ENCODE measurements at regions not wholly inside any gene's neighbourhood (a gene's known extent, or its start where the extent isn't known, plus 50 kb on each side); places are given as distances from the start of the nearest gene placed in this dataset.

DNA sequence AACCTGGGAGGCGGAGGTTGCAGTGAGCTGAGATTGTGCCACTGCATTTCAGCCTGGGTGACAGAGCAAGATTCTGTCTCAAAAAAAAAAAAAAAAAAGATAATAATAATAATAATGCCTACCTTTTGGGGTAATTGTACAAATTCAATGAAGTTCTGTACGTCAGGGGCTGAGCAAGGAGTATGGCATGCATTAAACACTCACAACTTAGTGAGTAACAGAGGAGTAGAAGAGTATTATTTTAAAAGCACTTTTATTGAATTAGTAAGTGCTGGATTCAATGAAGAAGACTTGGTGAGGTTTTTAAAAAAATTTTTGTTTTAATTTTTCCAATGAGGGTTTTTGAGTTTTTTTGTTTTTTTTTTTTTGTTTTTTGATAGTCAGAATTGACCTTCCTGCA, 783.6 kb upstream of the TBX3 start:
- Histone ChIP-seq H3K9ac (ENCODE audit: low read length) (no peak overlapping the region), H3F3A (ENCODE audit: low read length, unreplicated experiment) (no peaks in the 10 kb centered on the region), H3K36me3 (ENCODE audit: low read depth, low read length) (no peaks in the 10 kb centered on the region), H3K9me3 (ENCODE audit: low read length) (no peaks in the 10 kb centered on the region), H3K79me2 (ENCODE audit: low read length) (no peaks in the 10 kb centered on the region), H3K9me2 (replicated peaks; ENCODE audit: low read length) (no peaks in the 10 kb centered on the region), H3K27ac (ENCODE audit: low read length) (no peak overlapping the region), H4K20me1 (ENCODE audit: low read length) (no peaks in the 10 kb centered on the region), H3K4me1 (ENCODE audit: insufficient read depth, low read length) (peaks cover 10% of the 10 kb centered on the region), H2AFZ (ENCODE audit: low read length) (peak overlapping the region; percentile 19; the same call in 1 of the 2 replicates), H3K4me3 (ENCODE audit: low read length) (no peak overlapping the region), H3K27me3 (ENCODE audit: low read length) (peaks cover 7% of the 10 kb centered on the region; the same call in 1 of the 2 replicates), H3K4me2 (ENCODE audit: low read length) (peak overlapping the region; percentile 21)
- BruUV-seq (replicated peaks) = no TSS peak
- peak; percentile 37; the same call in 1 of the 2 replicates for ATAC-seq
- intact Hi-C loops (cut with micrococcal nuclease) = no loop called here
- TF ChIP-seq, protein P1, sequence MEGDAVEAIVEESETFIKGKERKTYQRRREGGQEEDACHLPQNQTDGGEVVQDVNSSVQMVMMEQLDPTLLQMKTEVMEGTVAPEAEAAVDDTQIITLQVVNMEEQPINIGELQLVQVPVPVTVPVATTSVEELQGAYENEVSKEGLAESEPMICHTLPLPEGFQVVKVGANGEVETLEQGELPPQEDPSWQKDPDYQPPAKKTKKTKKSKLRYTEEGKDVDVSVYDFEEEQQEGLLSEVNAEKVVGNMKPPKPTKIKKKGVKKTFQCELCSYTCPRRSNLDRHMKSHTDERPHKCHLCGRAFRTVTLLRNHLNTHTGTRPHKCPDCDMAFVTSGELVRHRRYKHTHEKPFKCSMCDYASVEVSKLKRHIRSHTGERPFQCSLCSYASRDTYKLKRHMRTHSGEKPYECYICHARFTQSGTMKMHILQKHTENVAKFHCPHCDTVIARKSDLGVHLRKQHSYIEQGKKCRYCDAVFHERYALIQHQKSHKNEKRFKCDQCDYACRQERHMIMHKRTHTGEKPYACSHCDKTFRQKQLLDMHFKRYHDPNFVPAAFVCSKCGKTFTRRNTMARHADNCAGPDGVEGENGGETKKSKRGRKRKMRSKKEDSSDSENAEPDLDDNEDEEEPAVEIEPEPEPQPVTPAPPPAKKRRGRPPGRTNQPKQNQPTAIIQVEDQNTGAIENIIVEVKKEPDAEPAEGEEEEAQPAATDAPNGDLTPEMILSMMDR (conservative IDR thresholded peaks at IDR 0.05; ENCODE audit: low read depth, low read length) = no peak
- no peak for TF ChIP-seq EZH2phosphoT487 (IDR thresholded peaks at IDR 0.05; ENCODE audit: borderline replicate concordance, low read length)
- no peak for TF ChIP-seq EZH2 (IDR thresholded peaks at IDR 0.05; ENCODE audit: low read length, unreplicated experiment)
- POLR2A ChIA-PET (ENCODE audit: unreplicated experiment) = no interaction called here
- peak; percentile 18 for DNase-seq
- CTCF ChIA-PET = no interaction called here

DNA sequence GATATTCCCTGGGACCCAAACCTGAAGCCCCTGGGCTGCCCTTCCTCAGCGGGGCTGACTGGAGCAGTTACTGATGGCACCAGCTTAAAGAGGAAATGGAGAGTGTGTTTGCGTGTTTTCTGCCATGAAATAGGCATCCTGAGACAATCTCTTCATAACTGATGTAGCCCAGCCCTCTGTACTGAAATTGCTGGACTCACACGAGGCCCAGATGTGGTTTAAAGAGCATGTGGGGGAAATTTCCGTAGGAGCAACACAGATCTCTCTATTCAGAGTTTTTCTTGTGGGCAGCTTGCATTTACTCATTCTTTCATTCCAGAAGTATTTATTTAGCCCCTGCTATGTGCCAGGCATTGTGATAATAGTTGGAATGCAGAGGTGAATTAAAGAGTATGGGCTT, 782.1 kb upstream of the TBX3 start:
- no peaks in the 10 kb centered on the region for H3K79me2 ChIP-seq (ENCODE audit: low read length)
- no peaks in the 10 kb centered on the region; the same call in 1 of the 2 replicates for H3K9me3 ChIP-seq (ENCODE audit: low read length)
- POLR2A ChIA-PET (ENCODE audit: unreplicated experiment) = no interaction called here
- peaks cover 10% of the 10 kb centered on the region for H3K4me1 ChIP-seq (ENCODE audit: insufficient read depth, low read length)
- H2AFZ ChIP-seq (ENCODE audit: low read length) = no peak overlapping the region
- DNase-seq (no peak), ATAC-seq (no peak)
- TF ChIP-seq, protein P1 (conservative IDR thresholded peaks at IDR 0.05; ENCODE audit: low read depth, low read length) = no peak
- TF ChIP-seq EZH2 (IDR thresholded peaks at IDR 0.05; ENCODE audit: low read length, unreplicated experiment) = no peak
- TF ChIP-seq EZH2phosphoT487 (IDR thresholded peaks at IDR 0.05; ENCODE audit: borderline replicate concordance, low read length) = no peak
- no peak overlapping the region for H3K27ac ChIP-seq (ENCODE audit: low read length)
- BruUV-seq (replicated peaks) = no TSS peak
- H3K4me3 ChIP-seq (ENCODE audit: low read length) = no peak overlapping the region
- no peaks in the 10 kb centered on the region for H3F3A ChIP-seq (ENCODE audit: low read length, unreplicated experiment)
- no peaks in the 10 kb centered on the region for H3K9me2 ChIP-seq (replicated peaks; ENCODE audit: low read length)
- H4K20me1 ChIP-seq (ENCODE audit: low read length) = no peaks in the 10 kb centered on the region
- no peaks in the 10 kb centered on the region for H3K36me3 ChIP-seq (ENCODE audit: low read depth, low read length)
- intact Hi-C loops (cut with micrococcal nuclease) = no loop called here
- H3K27me3 ChIP-seq (ENCODE audit: low read length) = peaks cover 7% of the 10 kb centered on the region; the same call in 1 of the 2 replicates
- CTCF ChIA-PET = no interaction called here
- no peak overlapping the region for H3K4me2 ChIP-seq (ENCODE audit: low read length)
- H3K9ac ChIP-seq (ENCODE audit: low read length) = no peak overlapping the region

DNA sequence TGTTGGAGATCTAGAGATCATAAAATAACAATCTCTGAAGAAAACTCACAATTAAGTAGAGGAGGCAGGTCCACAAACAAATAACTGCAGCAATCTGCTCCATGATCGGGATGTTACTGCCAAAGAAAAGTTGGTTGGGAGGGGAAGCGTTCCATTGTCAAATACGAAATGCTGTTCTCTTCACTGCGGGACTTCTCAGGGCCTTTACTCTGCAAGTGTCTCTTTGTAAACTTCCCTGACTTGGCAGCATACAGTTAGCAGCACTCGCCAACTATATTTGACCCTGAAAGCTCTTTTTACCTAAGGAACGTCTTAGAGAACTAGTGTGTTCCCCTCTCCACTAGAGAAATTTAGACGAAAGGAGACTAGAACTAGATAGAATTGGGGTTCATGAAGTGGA, 780.7 kb upstream of the TBX3 start:
- H3K27ac ChIP-seq (ENCODE audit: low read length) = no peak overlapping the region
- ChIA-PET CTCF (no interaction called here), POLR2A (ENCODE audit: unreplicated experiment) (no interaction called here)
- no peaks in the 10 kb centered on the region for H4K20me1 ChIP-seq (ENCODE audit: low read length)
- TF ChIP-seq EZH2 (IDR thresholded peaks at IDR 0.05; ENCODE audit: low read length, unreplicated experiment) (no peak), EZH2phosphoT487 (IDR thresholded peaks at IDR 0.05; ENCODE audit: borderline replicate concordance, low read length) (no peak)
- TF ChIP-seq, protein P1 (conservative IDR thresholded peaks at IDR 0.05; ENCODE audit: low read depth, low read length) = no peak
- H2AFZ ChIP-seq (ENCODE audit: low read length) = no peak overlapping the region
- peaks cover 7% of the 10 kb centered on the region; the same call in 1 of the 2 replicates for H3K27me3 ChIP-seq (ENCODE audit: low read length)
- H3K4me3 ChIP-seq (ENCODE audit: low read length) = no peak overlapping the region
- H3F3A ChIP-seq (ENCODE audit: low read length, unreplicated experiment) = no peaks in the 10 kb centered on the region
- no peaks in the 10 kb centered on the region for H3K79me2 ChIP-seq (ENCODE audit: low read length)
- intact Hi-C loops (cut with micrococcal nuclease) = no loop called here
- H3K9ac ChIP-seq (ENCODE audit: low read length) = no peak overlapping the region
- H3K9me3 ChIP-seq (ENCODE audit: low read length) = no peaks in the 10 kb centered on the region; the same call in 1 of the 2 replicates
- ATAC-seq (no peak), DNase-seq (no peak)
- BruUV-seq (replicated peaks) = no TSS peak
- H3K36me3 ChIP-seq (ENCODE audit: low read depth, low read length) = no peaks in the 10 kb centered on the region
- H3K4me1 ChIP-seq (ENCODE audit: insufficient read depth, low read length) = peaks cover 10% of the 10 kb centered on the region
- H3K4me2 ChIP-seq (ENCODE audit: low read length) = no peak overlapping the region
- no peaks in the 10 kb centered on the region for H3K9me2 ChIP-seq (replicated peaks; ENCODE audit: low read length)
